Cerebellar cortex (tissue), 1 donor: ENCODE measurements at regions not wholly inside any gene's neighbourhood (a gene's known extent, or its start where the extent isn't known, plus 50 kb on each side); places are given as distances from the start of the nearest gene placed in this dataset.
"Not testable (repeated sequence)": the region's sequence is repeated elsewhere in the genome, so short reads cannot be mapped to it uniquely, and the experiment has no call there.

Experiments used
- DNase-seq: peaks from one replicate; pipeline ENCODE4 v3.0.0-alpha.2; 2015; ENCODE audit warnings: low spot score

DNA sequence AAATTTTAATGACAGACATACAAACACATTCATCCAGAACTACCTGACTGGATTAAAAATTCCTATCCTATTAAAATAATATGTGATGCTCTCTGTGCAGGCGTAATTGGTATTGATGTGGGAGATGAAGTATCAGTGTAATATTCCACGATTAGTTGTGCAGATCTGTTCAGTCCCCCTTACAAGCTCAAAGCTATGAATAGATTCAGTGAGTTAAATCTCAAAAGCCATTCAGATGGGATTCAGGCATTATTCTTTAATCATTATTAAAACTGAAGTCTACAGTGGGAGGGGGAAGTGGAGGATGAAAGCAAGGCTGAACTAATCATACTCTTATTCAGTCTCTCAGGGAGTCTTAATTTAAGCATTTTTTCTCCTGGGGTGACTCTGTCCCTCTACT is 855.8 kb downstream of the EFNA5 start:
- no peak for DNase-seq

DNA sequence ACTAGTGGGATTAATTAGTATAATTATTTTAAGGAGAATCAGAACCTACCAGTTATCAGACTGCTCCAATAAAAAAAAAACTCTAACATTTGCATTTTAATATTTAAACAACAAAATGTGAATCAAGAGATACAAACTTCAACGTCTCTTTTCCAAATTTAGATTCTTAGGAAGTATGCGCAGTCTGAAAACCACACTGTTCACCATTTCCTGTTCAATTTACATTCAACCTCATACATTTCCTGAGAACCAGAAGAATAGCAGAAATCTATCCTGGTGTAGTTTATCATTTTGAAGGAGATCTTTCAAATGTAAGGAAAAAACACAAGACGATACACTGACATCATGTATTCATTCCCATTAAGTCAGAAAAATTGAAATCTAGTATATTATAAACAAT is 869.2 kb downstream of the EFNA5 start:
- DNase-seq: no peak

DNA sequence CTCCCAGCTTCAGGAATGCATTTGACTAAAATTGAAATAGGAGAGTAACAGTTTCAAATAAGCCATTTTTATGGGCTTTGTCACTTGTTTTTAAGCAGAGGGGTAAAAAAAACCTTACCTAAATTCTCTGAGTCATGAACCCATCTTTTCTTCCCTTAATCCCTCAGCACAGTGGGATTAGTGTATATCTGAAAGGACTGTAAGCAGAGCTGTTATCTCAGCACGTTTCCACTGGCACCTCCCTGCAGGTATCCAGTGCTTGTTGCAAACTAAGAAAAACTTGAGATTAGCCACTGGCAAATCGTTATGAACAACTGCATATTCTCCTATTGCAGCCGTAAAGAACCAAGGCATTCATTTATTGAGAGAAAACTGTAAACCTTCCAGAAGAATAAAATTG is 872.7 kb downstream of the EFNA5 start:
- DNase-seq: no peak

DNA sequence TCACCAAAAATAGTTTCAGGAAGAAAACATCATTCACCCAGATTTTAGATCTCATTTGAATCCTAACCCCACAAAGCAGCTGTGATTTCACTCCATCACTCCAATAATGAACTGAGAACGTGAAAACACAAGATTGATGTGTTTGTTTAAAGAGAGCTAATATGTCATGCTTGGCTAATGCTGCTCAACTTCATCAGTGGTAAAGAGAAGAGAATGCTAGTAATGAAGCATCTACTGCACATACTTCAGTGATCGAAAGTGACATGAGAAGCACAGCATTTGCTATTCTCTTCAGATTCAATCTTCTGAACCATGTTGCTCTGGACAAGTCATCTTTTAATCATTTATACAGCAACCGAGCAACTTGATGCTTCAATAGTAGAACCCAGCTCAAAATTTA is 874.7 kb downstream of the EFNA5 start:
- DNase-seq: no peak

DNA sequence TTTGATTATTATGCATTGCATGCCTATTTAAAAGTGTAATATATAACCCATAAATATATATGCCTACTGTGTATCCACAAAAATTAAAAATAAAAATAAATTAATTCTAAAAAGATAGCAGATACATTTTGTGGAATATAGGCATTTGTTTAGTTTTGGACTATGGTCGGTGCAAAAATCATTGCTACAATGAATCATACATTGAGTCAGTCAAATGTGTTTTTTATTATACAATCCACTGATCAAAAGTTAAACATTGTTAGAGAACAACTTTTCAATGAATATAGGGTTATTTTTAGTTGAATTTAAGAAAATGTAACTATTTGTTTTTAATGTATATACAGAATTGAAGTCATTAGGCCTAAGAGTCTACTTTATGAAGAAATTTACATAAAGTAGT is 885.9 kb downstream of the EFNA5 start:
- DNase-seq: no peak

DNA sequence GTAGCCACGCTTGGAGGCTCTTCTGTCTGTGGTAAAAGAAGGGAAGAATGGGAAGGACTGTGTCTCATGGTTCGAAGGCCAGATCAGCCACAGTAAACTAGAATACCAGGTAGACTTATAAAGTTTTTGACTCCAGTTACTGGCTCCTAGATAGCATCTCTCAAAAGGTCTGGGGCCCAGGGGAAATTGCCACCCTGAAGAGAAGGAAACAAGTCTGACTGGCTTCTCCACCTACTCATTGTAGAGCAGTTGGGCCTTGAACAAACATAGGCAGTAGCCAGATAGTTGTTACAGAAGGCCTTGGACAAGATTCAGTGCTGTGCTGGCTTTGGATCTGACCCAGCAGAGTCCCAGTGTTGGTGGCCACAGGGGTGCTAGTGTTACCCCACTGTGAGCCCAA is 890.4 kb downstream of the EFNA5 start:
- DNase-seq: no peak

DNA sequence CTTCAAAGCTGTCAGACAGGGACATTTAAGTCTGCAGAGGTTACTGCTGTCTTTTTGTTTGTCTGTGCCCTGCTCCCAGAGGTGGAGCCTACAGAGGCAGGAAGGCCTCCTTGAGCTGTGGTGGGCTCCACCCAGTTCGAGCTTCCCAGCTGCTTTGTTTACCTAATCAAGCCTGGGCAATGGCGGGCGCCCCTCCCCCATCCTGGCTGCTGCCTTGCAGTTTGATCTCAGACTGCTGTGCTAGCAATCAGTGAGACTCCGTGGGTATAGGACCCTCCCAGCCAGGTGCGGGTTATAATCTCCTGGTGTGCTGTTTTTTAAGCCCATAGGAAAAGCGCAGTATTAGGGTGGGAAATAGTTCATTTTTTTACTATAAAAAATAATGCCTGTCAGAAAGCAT is 894.2 kb downstream of the EFNA5 start:
- DNase-seq: not testable (repeated sequence)

DNA sequence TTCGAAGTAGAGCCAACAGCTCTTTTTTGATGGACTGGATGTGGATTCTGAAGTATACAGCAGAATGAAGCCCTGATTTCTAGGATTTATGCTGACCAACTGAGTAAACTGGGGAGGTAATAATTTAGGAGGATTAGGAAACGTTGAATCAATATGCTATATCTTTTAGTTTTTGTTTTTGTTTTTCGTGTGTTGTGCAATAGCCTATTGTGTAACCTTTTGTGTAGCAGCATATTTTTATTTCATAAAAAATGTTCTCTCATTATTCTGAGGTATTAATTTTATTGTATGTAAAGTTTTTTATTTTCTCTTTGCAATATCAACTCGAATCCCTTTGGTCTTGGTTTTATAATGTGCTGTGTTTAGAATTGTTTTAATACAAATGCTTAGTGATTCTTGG is 902.3 kb downstream of the EFNA5 start:
- no peak for DNase-seq

DNA sequence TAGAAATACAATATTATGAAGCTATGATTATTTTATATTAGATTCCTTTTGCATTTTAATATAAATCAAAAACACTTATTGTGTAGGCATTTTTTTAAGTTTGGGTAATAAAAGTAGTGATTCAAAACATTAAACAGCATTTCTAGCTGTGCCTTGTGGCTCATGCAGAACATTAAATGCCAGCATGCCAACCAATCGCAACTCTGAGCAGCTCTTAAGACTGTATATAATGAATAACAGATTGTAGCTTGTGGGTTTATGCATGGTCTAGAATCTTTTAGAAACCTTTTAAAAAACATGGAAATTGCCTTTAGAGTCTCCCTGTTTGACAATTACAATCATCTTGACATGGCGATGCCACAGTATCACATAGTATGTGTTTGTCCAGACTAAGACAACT is 903.8 kb downstream of the EFNA5 start:
- no peak for DNase-seq

DNA sequence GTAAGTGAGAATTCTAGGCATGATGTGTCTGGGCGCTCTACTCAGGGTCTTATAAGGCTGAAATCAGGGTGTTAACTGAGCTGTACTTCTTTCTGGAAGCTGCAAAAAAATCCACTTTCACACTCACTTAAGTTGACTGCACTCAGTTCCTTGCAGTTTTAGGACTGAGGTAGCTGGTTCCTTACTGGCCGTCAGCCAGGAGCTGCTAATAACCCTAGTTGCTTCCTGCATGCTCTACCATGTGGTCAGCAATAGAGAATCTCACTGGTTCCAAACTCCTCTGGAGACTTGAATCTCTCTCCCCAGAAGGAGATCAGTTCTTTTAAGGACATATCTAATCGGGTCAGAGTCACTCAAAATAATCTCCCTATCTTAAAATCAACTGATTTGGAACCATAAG is 911.2 kb downstream of the EFNA5 start:
- DNase-seq: no peak

DNA sequence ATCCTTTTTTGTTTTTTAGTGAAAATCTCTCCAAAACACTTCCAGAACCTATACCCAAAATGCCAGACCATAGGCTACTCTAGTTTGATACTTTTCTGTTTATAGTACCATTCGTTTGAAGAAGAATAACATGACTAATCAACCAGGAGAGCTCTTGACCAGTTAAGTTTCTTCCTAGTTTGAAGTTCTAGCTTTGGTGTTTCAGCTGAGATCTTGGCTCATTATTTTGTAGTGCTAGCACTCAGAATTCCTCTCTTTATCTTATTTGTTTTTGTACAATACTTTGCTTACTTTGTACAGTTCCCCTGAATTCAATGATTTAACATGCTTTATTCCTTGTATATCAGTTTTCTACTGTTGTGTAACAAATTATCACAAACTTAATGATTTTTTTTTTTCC is 911.6 kb downstream of the EFNA5 start:
- DNase-seq: no peak

DNA sequence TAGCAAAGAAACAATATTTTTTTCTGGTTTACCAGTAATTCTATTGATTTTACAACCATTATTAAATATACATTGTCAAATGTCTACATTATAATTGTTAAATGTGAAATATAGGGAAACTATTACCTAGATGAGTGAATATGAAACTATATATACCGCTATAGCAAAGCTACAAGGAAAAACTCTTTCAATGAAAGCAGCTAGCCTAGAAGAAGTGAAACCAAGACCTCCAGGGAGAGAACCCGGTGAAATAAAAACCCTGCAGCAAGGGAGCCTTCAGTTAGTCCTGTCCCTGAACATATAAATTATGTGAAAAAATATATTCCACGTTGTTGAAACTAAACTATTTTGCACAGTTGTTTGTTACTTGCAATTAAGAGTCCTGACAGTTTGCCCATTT is 913.1 kb downstream of the EFNA5 start:
- no peak for DNase-seq

DNA sequence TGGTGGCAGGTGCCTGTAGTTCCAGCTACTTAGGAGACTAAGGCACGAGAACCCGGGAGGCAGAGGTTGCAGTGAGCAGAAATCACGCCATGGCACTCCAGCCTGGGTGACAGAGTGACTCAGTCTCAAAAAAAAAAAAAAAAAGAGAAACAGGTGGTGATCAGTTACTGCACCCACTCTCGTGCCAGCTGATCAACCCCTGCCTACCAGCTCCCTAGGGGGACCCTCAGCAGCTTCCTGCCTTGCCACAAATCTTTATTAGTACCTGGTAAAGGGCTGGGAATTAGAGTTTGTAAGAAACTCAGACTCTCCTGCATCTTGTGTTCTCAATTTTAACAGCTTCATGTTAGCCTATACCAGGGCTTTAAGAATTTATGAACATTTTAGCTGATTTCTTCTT is 914.9 kb downstream of the EFNA5 start:
- DNase-seq: no peak

DNA sequence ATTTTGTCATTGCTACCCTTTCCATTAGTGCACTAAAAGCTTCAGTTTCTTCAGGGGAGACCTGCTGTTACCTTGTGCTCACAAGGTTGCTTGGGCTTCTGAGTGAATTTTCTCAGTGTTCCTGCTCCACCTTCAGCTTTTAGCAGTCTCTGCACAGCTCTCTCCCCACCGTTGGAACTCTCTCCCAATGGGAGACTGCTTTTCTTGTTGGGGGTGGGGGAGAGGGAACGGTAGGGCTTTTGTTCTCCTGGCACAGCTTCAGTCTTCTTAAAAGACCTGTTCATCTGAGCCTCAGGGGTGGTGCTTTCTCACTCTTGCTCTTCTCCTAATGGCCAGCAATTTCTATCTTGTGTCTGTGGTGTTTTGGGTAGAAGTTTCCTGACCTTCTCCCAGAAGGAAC is 915.7 kb downstream of the EFNA5 start:
- peak; percentile 14 for DNase-seq

DNA sequence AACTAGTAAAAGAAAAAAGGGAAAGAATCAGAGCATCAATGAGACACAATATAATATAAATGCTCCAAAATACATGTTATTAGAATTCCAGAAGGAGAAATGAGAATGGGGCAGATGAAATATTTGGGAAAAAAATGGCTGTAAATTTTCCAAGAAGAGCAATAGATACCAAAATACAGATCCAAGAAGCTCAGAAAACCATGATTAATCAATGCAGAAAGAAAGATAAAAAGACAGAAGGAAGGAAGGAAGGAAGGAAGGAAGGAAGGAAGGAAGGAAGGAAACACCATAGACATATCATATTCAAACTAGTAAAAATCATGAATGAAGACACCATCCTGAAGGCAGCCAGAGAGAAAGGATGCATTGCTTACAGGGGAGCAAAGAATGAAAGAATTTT is 920.9 kb downstream of the EFNA5 start:
- no peak for DNase-seq

DNA sequence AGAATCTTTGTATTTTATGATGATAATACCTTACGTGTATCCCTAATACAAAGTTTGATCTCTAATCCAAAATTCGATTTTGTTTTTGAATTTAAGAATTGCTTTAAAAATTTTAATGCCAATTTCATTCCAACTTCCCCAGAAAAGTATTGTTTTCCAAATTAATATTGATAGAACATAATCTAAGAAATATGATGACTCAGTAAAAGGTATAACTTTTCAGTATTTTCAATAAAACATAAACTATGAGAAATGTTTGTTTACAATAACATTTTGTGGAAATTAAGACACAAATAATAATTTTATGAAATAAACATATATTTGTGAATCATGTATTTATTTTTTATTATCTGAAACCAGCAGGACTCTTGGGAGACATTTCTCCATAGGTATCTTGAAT is 931.6 kb downstream of the EFNA5 start:
- no peak for DNase-seq

DNA sequence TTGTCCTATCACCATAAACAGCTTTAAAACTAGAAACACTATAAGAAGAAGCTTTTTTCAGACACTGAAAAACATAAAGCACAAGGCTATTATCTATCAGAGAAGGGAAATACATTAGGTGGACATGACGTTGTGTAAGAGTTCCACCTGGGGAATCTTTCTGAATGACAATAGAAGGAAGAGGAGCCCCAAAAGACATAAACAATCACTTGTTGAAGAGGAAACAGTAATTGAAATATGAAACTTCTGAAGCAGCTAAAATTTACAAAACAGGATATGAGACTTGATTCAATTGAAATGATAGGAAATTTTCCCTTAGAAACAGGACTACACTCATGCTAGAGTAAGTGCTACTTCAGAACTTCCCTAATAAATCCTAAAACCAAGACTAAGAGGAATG is 933.6 kb downstream of the EFNA5 start:
- DNase-seq: no peak

DNA sequence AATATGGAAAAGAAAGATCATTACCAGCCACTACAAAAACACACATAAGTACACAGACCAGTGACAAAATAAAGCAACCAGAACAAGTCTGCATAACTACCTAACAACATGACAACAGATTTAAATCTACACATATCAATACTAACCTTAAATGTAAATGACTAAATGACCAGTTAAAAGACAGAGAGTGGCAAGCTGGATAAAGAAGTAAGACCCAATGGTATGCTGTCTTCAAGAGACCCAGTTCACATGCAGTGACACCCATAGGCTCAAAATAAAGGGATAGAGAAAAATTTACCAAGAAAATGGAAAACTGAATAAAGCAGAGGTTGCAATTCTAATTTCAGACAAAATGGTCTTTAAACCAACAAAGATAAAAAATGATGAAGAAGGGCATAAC is 938.1 kb downstream of the EFNA5 start:
- DNase-seq: no peak

DNA sequence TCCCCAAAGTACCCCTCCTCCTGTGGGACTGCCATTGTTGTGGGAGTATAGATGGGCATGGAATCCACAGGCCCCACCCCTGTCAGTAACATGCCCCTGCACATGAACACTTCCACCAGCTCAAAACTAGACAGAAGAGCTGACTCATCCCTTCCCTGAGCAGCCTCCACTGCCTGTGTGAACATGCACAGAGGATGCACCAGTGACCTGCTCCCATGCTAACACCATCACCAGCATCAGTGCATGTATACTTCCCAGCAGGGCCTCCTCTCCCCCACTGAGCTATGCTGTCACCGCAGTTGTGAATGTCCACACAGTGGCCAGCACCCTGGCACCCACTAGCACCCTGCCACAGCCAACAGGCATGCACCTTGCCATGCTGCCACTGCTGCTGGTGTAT is 939.8 kb downstream of the EFNA5 start:
- DNase-seq: no peak

DNA sequence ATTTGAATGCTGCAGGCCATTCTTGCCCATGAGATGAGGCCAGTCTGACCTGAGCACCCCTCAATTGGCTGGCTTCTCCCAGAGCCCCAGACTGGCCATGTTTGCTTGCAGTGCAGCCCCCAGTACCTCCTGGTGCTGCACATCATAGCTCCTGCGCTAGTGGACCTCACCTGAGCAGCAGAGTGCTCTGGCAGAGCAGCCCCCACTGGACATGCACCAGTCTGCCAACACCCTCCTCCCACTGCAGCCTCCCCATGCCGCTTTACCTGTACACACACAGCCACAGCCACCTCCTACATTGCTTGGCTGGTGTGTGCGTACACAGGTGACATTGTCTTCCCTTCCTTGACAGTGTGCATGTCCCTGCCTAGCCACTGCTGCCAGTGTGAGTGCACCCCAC is 940.2 kb downstream of the EFNA5 start:
- DNase-seq: no peak

DNA sequence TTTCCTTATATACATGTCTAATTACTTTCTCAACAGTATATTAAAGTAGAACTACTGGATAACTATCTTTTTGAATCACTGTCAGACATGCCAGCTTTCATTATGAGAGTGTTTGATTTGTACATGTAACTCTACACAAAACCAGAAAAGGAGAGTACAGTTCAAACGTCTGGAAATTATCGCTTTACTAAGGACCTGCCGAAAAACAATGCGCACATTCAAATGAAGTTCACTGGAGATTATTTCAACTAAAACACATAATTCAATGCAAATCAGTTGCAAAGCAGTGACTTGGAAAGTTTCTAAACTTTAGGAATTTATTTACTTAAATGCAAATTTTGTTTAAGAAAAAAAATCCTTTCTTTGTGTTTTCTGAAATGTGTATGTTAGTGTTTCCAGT is 942.5 kb downstream of the EFNA5 start:
- DNase-seq: no peak

DNA sequence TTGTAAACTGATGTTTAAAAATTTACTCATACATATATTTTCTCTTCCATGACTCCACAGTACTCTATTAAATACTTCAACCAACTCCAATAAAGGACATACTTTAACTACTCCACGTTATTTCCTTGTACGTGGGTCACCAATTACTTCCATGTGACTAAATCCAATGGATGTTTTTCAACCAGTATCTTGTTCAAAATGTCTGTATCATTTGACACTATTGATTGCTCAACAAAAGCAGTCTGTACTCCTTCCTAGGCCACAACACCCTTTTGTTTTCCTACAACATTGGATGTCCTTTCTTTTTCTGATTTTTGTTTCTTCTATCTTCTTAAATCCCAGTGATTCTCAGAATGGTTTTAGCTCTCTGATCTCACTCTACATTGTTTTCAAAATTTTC is 943.7 kb downstream of the EFNA5 start:
- DNase-seq: no peak

DNA sequence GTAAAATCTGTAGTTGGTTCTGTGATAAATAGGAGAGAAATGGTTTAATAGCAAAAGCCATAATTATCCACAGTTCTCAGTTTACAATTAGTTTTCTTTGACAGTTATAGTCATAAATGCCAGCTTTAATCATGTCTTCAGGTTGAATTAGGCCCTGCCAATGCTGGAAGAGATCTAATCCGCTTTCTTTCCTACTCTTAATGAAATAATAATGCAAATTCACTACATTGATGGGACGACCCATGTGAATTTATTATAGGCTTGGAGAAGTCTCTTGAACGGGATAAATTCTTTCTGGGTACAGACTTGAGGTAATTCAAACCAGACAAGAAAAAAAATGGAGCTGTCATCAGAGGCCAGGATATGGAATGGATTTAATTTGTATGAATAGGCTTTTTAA is 950.4 kb downstream of the EFNA5 start:
- no peak for DNase-seq

DNA sequence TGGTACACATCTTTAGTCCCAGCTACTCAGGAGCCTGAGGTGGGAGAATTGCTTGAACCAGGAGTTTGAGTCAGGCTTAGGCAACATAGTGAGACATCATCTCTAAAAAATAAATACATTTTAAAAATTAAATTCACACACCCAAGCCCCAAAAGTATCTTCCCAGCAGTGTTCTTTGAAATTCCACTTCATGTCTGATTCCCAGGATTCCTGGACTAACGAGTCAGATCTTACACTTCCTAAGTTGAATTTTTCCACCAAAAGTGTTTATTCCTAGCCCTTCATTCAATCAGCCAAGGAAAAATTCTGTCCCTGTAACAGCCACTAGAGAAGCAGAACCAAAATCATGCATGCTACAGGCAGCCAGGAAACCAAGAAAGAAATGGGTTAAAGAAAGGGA is 970.9 kb downstream of the EFNA5 start:
- DNase-seq: no peak

DNA sequence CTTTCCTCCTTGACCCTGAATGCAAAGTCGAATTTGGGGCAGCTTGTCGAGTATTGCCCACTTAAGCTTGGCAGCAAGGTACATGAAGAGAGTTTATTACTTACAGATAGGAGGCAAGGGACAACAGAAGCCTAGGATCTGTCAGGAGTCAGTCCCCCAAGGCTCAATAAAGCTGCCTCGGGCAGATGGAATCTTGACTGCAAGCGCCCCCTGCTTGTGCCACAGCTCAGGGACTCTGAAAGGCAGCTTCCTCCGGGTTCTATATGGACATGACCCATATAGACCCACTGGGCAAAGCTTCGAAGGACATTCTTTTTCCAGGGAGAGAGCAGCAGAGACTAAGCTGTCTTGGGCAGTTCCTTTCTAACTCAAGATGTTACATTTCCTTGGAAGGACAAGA is 971.5 kb downstream of the EFNA5 start:
- DNase-seq: no peak

DNA sequence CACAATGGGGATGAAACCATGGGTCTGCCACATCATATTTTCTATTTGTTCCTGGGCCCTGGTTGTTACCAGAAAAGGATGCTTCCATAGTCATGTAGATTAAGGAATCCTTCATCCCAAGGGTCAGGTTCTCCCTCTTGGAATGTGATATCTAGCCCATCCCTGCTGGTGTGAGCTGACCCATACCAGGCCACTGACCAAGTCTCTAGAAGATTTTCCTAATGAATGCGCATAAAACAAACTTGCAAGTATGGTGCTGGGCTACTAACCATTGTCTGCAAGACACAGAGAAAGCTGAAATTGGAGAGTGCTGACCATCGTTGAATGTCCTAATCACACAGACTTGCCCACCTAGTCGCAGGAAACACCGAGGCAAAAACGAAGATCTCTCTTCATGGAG is 972.6 kb downstream of the EFNA5 start:
- DNase-seq: no peak
